Sigmoid colon (tissue), 6 donors: ENCODE measurements at regions not wholly inside any gene's neighbourhood (a gene's known extent, or its start where the extent isn't known, plus 50 kb on each side); places are given as distances from the start of the nearest gene placed in this dataset.

ENCODE experiments used
- DNase-seq: peaks from one replicate; pipeline ENCODE4 v3.0.0-alpha.2; 2019
- H3K27ac ChIP-seq, 4 donors: fragments of 200-600 bp; sonication (generic); one replicate each; pipeline ENCODE4 v1.5.1; 2016 to 2019; ENCODE audit warnings: mild to moderate bottlenecking in 1 of 4
- H3K27me3 ChIP-seq, 3 donors: fragments of 200-600 bp; sonication (generic); one replicate each; pipeline ENCODE4 v1.5.1; 2019; ENCODE audit warnings: mild to moderate bottlenecking in 1 of 3
- H3K36me3 ChIP-seq, 4 donors: fragments of 200-600 bp; sonication (generic); one replicate each; pipeline ENCODE4 v1.5.1; 2016 to 2019
- H3K4me1 ChIP-seq, 4 donors: fragments of 200-600 bp; sonication (generic); one replicate each; pipeline ENCODE4 v1.5.1; 2017 to 2019
- H3K4me3 ChIP-seq, 4 donors: fragments of 200-600 bp; sonication (generic); one replicate each; pipeline ENCODE4 v1.5.1; 2017 to 2019; ENCODE audit warnings: mild to moderate bottlenecking in 2 of 4, moderate library complexity in 1 of 4
- H3K9me3 ChIP-seq, 4 donors: fragments of 200-600 bp in 3 of 4; sonication (generic) in 3 of 4; one replicate each; pipeline versions ENCODE4 v1.5.1 to v1.6.1; 2013 to 2019
- EP300 ChIP-seq, 4 donors: sonication (generic); formaldehyde crosslinking; IDR thresholded peaks; one replicate each; pipeline ENCODE4 v1.6.1; 2017; ENCODE audit warnings: antibody characterized with exemption in 4 of 4
- POLR2A ChIP-seq, 2 donors: fragments of 450-650 bp; IDR thresholded peaks; one replicate each; pipeline ENCODE4 v1.6.1; 2016; ENCODE audit warnings: antibody characterized with exemption in 2 of 2, mild to moderate bottlenecking in 2 of 2, moderate library complexity in 2 of 2
- POLR2AphosphoS5 ChIP-seq, 4 donors: sonication (generic); formaldehyde crosslinking; IDR thresholded peaks; one replicate each; pipeline ENCODE4 v1.6.1; 2017; ENCODE audit warnings: antibody characterized with exemption in 4 of 4
- WGBS, 2 donors: extraction: QIAGEN DNeasy Blood & Tissue Kit; methylation state at CpG; one replicate each; pipeline ENCODE4 v1.1.7; 2013; 5-methylcytosine and 5-hydroxymethylcytosine counted together
- intact Hi-C: fragments of 100-400 bp; cut with DNase I; formaldehyde crosslinking; loops from one replicate; pipeline ENCODE4 v1.15.1; 2023
- small RNA-seq, 3 donors: library from RNA; depleted of rRNA; stranded (forward); fragments of <200 nt; gene quantifications; one replicate each; pipeline ENCODE3, GENCODE V24; 2016
- TF ChIP-seq, protein P1 (sequence below), 4 experiments: fragments of 450-650 bp in 3 of 4; fragments of 200-600 bp in 1 of 4; IDR thresholded peaks; one replicate each; pipeline ENCODE4 v1.5.1; 2016 to 2019; ENCODE audit warnings: antibody characterized with exemption in 4 of 4, mild to moderate bottlenecking in 3 of 4, moderate library complexity in 2 of 4
- donor health status: healthy with polysubstance abuse.
- donor health status: healthy.

DNA sequence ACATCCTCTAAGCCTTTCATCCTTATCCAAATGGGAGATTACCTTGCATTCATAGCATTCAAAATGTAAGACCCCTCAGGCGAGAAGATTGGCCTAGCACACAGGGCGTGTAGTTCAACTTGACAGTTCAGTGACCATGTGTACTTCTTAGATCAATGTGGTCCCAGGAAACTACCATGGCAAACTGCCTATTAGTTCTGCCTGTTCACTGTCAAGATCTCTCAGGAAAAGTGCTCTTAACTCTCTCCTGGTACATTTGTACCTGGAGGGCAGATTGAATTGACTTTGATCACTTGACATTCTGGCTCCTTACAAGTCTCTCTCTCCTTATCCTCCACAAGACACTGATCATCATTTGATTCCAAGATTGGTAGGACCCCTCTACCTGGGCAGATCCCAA, 122.4 kb downstream of the CDC7 start:
- TF ChIP-seq POLR2AphosphoS5 (IDR thresholded peaks at IDR 0.05) (no peak), POLR2A (IDR thresholded peaks at IDR 0.05) (no peak), EP300 (IDR thresholded peaks at IDR 0.05) (no peak)
- TF ChIP-seq, protein P1, sequence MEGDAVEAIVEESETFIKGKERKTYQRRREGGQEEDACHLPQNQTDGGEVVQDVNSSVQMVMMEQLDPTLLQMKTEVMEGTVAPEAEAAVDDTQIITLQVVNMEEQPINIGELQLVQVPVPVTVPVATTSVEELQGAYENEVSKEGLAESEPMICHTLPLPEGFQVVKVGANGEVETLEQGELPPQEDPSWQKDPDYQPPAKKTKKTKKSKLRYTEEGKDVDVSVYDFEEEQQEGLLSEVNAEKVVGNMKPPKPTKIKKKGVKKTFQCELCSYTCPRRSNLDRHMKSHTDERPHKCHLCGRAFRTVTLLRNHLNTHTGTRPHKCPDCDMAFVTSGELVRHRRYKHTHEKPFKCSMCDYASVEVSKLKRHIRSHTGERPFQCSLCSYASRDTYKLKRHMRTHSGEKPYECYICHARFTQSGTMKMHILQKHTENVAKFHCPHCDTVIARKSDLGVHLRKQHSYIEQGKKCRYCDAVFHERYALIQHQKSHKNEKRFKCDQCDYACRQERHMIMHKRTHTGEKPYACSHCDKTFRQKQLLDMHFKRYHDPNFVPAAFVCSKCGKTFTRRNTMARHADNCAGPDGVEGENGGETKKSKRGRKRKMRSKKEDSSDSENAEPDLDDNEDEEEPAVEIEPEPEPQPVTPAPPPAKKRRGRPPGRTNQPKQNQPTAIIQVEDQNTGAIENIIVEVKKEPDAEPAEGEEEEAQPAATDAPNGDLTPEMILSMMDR (IDR thresholded peaks at IDR 0.05) = no peak
- intact Hi-C loops = loop anchor here (10.0 kb wide), 1 partner anchor 108 kb away; no protein-coding TSS in a partner anchor
- no peaks in the 10 kb centered on the region for H3K36me3 ChIP-seq
- H3K4me3 ChIP-seq = no peak overlapping the region
- H3K27ac ChIP-seq = peak overlapping the region in 3 of 4 donors; percentile 54 to 74 (median 69)
- WGBS, 2 donors = 84 to 91% methylated on average over 2 of the region's 2 CpGs
- H3K27me3 ChIP-seq = no peaks in the 10 kb centered on the region
- H3K9me3 ChIP-seq = no peaks in the 10 kb centered on the region
- H3K4me1 ChIP-seq = peaks cover 0 to 24% (median 19%) of the 10 kb centered on the region in 4 donors
- no peak for DNase-seq

DNA sequence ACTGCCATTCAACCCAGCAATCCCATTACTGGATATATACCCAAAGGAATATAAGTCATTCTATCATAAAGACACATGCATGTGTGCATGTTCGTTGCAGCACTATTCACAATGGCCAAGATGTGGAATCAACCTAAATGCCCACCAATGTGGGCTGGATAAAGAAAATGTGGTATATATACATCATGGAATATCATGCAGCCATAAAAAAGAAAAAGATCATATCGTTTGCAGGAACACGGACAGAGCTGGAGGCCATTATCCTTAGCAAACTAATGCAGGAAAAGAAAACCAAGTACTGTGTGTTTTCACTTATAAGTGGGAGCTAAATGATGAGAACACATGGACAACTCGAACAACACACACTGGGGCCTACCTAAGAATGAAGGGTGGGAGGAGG, 123.7 kb downstream of the CDC7 start:
- no peak overlapping the region for H3K4me3 ChIP-seq
- intact Hi-C loops = loop anchor here (10.0 kb wide), 1 partner anchor 110 kb away; no protein-coding TSS in a partner anchor
- TF ChIP-seq, protein P1 (IDR thresholded peaks at IDR 0.05) = no peak
- TF ChIP-seq EP300 (IDR thresholded peaks at IDR 0.05) (no peak), POLR2AphosphoS5 (IDR thresholded peaks at IDR 0.05) (no peak), POLR2A (IDR thresholded peaks at IDR 0.05) (no peak)
- H3K9me3 ChIP-seq = no peaks in the 10 kb centered on the region
- DNase-seq = no peak
- H3K4me1 ChIP-seq = peaks cover 0 to 24% (median 19%) of the 10 kb centered on the region in 4 donors
- WGBS, 2 donors = 94 to 96% methylated on average over 4 of the region's 4 CpGs
- H3K27me3 ChIP-seq = no peaks in the 10 kb centered on the region
- no peaks in the 10 kb centered on the region for H3K36me3 ChIP-seq
- no peak overlapping the region for H3K27ac ChIP-seq

Small RNA genes lying in the stretch of these regions (small RNA-seq; reads per million reads assigned to genes)
- 0 reads per million in 3 donors for gene AL714022.1
